ENCODE measurements at regions not wholly inside any gene's neighbourhood (a gene's known extent, or its start where the extent isn't known, plus 50 kb on each side); places are given as distances from the start of the nearest gene placed in this dataset.

- no peaks in the 10 kb centered on the region for H3K27me3 ChIP-seq (ENCODE audit: control insufficient read depth in 1 of 2, insufficient read depth in 2 of 2, low read length in 2 of 2)
- no peak overlapping the region for H3K4me3 ChIP-seq (ENCODE audit: low read depth in 1 of 2, low read length in 2 of 2)
- no peak overlapping the region for H3K9ac ChIP-seq (ENCODE audit: low read depth in 1 of 2, low read length in 2 of 2)
- H3K27ac ChIP-seq (ENCODE audit: low read depth, low read length), result no peak overlapping the region
- peaks cover 8% of the 10 kb centered on the region in 2 donors for H3K4me1 ChIP-seq (ENCODE audit: control insufficient read depth in 1 of 2, insufficient read depth in 2 of 2, low read length in 2 of 2)
- no peaks in the 10 kb centered on the region for H3K36me3 ChIP-seq (ENCODE audit: control insufficient read depth in 1 of 2, insufficient read depth in 2 of 2, low read length in 2 of 2)
- H3K9me3 ChIP-seq (ENCODE audit: control insufficient read depth in 1 of 2, low read length in 2 of 2), result no peaks in the 10 kb centered on the region
Observed at GRCh38 chr7:30231271-30231670, 53.1 kb upstream of the ZNRF2 start.

GRCh38 chr7:30232391-30232790, 52.0 kb upstream of the ZNRF2 start:
- H3K9ac ChIP-seq (ENCODE audit: low read depth in 1 of 2, low read length in 2 of 2), result no peak overlapping the region
- H3K4me1 ChIP-seq (ENCODE audit: control insufficient read depth in 1 of 2, insufficient read depth in 2 of 2, low read length in 2 of 2), result no peaks in the 10 kb centered on the region
- no peaks in the 10 kb centered on the region for H3K9me3 ChIP-seq (ENCODE audit: control insufficient read depth in 1 of 2, low read length in 2 of 2)
- no peak overlapping the region for H3K4me3 ChIP-seq (ENCODE audit: low read depth in 1 of 2, low read length in 2 of 2)
- no peaks in the 10 kb centered on the region for H3K27me3 ChIP-seq (ENCODE audit: control insufficient read depth in 1 of 2, insufficient read depth in 2 of 2, low read length in 2 of 2)
- no peak overlapping the region for H3K27ac ChIP-seq (ENCODE audit: low read depth, low read length)
- no peaks in the 10 kb centered on the region for H3K36me3 ChIP-seq (ENCODE audit: control insufficient read depth in 1 of 2, insufficient read depth in 2 of 2, low read length in 2 of 2)
